HEK293 (cell line): ENCODE measurements at regions not wholly inside any gene's neighbourhood (a gene's known extent, or its start where the extent isn't known, plus 50 kb on each side); places are given as distances from the start of the nearest gene placed in this dataset.

Source experiments
- CTCF ChIA-PET: fragments of 350-600 bp; formaldehyde crosslinking; extraction: SDS; loops from one replicate; lab custom pipeline; 2021; ENCODE audit warnings: antibody characterized with exemption; lab: Yijun Ruan, JAX
- POLR2A ChIA-PET: fragments of 300-600 bp; formaldehyde crosslinking; extraction: SDS; loops from one replicate; lab custom pipeline; 2020; ENCODE audit warnings: antibody characterized with exemption, inconsistent platforms; lab: Yijun Ruan, JAX
- H3K27ac ChIP-seq: fragments of 200-500 bp; sonication (Bioruptor generic); 2 replicates; pipeline ENCODE4 v1.5.1; 2014; ENCODE audit warnings: low read depth, low read length, control low read depth, inconsistent platforms; ENCODE audit errors: extremely low read depth
- H3K36me3 ChIP-seq, 2 experiments: fragments of 200-500 bp in 1 of 2; sonication (Bioruptor generic) in 1 of 2; 1 replicate in 1 of 2; 2 replicates in 1 of 2; pipeline ENCODE4 v1.5.1; 2014 to 2017; ENCODE audit warnings: inconsistent platforms in 2 of 2, low read length in 2 of 2; ENCODE audit not compliant: control insufficient read depth in 2 of 2, insufficient read depth in 1 of 2
- H3K4me1 ChIP-seq: fragments of 200-500 bp; sonication (Bioruptor generic); 2 replicates; pipeline ENCODE4 v1.5.1; 2014; ENCODE audit warnings: mild to moderate bottlenecking, low read length, inconsistent platforms; ENCODE audit not compliant: control insufficient read depth, insufficient read depth
- H3K4me3 ChIP-seq: 2 replicates; pipeline ENCODE4 v1.5.1; 2011; ENCODE audit warnings: low read depth, mild to moderate bottlenecking, control low read depth, low read length, moderate library complexity
- H3K9me3 ChIP-seq: fragments of 200-500 bp; sonication (Bioruptor generic); 2 replicates; pipeline ENCODE4 v1.5.1; 2014; ENCODE audit warnings: low read depth, low read length, inconsistent platforms; ENCODE audit not compliant: control insufficient read depth, insufficient read depth
- GLI4 ChIP-seq: fragments of 450-650 bp; formaldehyde crosslinking; IDR thresholded peaks from 2 replicates; pipeline ENCODE4 v1.5.1; 2016; ENCODE audit warnings: missing biosample characterization, missing genetic modification characterization
- KLF16 ChIP-seq: fragments of 450-650 bp; formaldehyde crosslinking; IDR thresholded peaks from 2 replicates; pipeline ENCODE4 v1.5.1; 2017; ENCODE audit warnings: missing biosample characterization, missing genetic modification characterization
- YY2 ChIP-seq: fragments of 450-650 bp; formaldehyde crosslinking; IDR thresholded peaks from 2 replicates; pipeline ENCODE4 v1.5.1; 2016; ENCODE audit warnings: missing biosample characterization, missing genetic modification characterization
- ZFHX2 ChIP-seq: fragments of 450-650 bp; formaldehyde crosslinking; conservative IDR thresholded peaks from 2 replicates; pipeline ENCODE4 v1.5.1; 2016; ENCODE audit warnings: missing biosample characterization, missing genetic modification characterization
- ZFP69B ChIP-seq: fragments of 450-650 bp; formaldehyde crosslinking; IDR thresholded peaks from 2 replicates; pipeline ENCODE4 v1.5.1; 2016; ENCODE audit warnings: missing biosample characterization, missing genetic modification characterization
- ZNF335 ChIP-seq: fragments of 450-650 bp; formaldehyde crosslinking; conservative IDR thresholded peaks from 2 replicates; pipeline ENCODE4 v1.5.1; 2016; ENCODE audit warnings: missing biosample characterization, missing genetic modification characterization
- ZNF416 ChIP-seq: fragments of 450-650 bp; formaldehyde crosslinking; IDR thresholded peaks from 2 replicates; pipeline ENCODE4 v1.5.1; 2016; ENCODE audit warnings: missing biosample characterization, missing genetic modification characterization
- ZNF585B ChIP-seq: fragments of 450-650 bp; formaldehyde crosslinking; IDR thresholded peaks from 2 replicates; pipeline ENCODE4 v1.5.1; 2016; ENCODE audit warnings: missing biosample characterization, missing genetic modification characterization
- ZNF629 ChIP-seq: fragments of 450-650 bp; formaldehyde crosslinking; IDR thresholded peaks from 2 replicates; pipeline ENCODE4 v1.5.1; 2017; ENCODE audit warnings: missing biosample characterization, missing genetic modification characterization
- ZNF664 ChIP-seq: fragments of 450-650 bp; formaldehyde crosslinking; IDR thresholded peaks from 2 replicates; pipeline ENCODE4 v1.5.1; 2016; ENCODE audit warnings: missing biosample characterization, missing genetic modification characterization
- ZNF670 ChIP-seq: fragments of 450-650 bp; formaldehyde crosslinking; IDR thresholded peaks from 2 replicates; pipeline ENCODE4 v1.5.1; 2016; ENCODE audit warnings: missing biosample characterization, missing genetic modification characterization, low read depth
- ZNF747 ChIP-seq: fragments of 450-650 bp; formaldehyde crosslinking; IDR thresholded peaks from 2 replicates; pipeline ENCODE4 v1.5.1; 2016; ENCODE audit warnings: missing biosample characterization, missing genetic modification characterization
- TF ChIP-seq, protein P1 (sequence below): fragments of 450-650 bp; formaldehyde crosslinking; IDR thresholded peaks from 2 replicates; pipeline ENCODE4 v1.5.1; 2016; ENCODE audit warnings: missing biosample characterization, missing genetic modification characterization
- TF ChIP-seq, protein P2 (sequence below): fragments of 450-650 bp; formaldehyde crosslinking; IDR thresholded peaks from 2 replicates; pipeline ENCODE4 v1.5.1; 2017; ENCODE audit warnings: missing biosample characterization, missing genetic modification characterization
- TF ChIP-seq, protein P3 (sequence below): fragments of 450-650 bp; formaldehyde crosslinking; IDR thresholded peaks from 2 replicates; pipeline ENCODE4 v1.5.1; 2016; ENCODE audit warnings: missing biosample characterization, missing genetic modification characterization
- TF ChIP-seq, protein P4 (sequence below): fragments of 450-650 bp; formaldehyde crosslinking; IDR thresholded peaks from 2 replicates; pipeline ENCODE4; 2016; ENCODE audit warnings: missing biosample characterization, missing genetic modification characterization
- TF ChIP-seq, protein P5 (sequence below): fragments of 450-650 bp; IDR thresholded peaks from 2 replicates; pipeline ENCODE4 v1.5.1; 2018; ENCODE audit warnings: missing biosample characterization, mild to moderate bottlenecking, missing genetic modification characterization
- TF ChIP-seq, protein P6 (sequence below): fragments of 450-650 bp; formaldehyde crosslinking; IDR thresholded peaks from 2 replicates; pipeline ENCODE4 v1.5.1; 2016; ENCODE audit warnings: missing biosample characterization, missing genetic modification characterization
- TF ChIP-seq, protein P7 (sequence below): fragments of 450-650 bp; formaldehyde crosslinking; IDR thresholded peaks from 2 replicates; pipeline ENCODE4 v1.5.1; 2016; ENCODE audit warnings: missing biosample characterization, missing genetic modification characterization

DNA sequence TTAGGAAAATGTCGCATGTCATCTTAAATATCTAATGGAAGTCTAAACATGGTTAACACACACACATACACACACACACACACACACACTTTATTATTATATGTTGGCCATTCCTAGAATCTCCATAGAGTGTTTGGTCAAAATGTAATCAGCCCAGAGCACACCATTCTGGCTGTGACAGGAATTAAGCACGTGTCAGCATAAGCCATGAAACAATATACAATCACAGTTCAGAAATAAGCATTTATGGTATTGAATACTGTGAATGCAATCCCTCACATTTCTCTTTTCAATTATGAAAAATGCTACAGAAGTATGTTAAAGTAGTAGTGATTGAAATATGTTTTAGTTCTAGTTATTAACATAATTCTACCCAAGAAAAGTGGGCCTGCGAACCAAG is 611.6 kb downstream of the PRELID2 start:
- Histone ChIP-seq H3K27ac (no peak overlapping the region), H3K36me3 (no peaks in the 10 kb centered on the region), H3K9me3 (no peaks in the 10 kb centered on the region), H3K4me3 (no peak overlapping the region), H3K4me1 (no peaks in the 10 kb centered on the region)
- TF ChIP-seq GLI4 (tag by site-specific recombination) (no peak), ZFP69B (no peak), ZNF416 (tag by site-specific recombination) (no peak), YY2 (tag by site-specific recombination) (no peak), ZNF629 (no peak), ZNF670 (no peak), KLF16 (tag by site-specific recombination) (no peak), ZFHX2 (tag by site-specific recombination) (no peak), ZNF747 (tag by site-specific recombination) (no peak), ZNF585B (no peak), ZNF664 (no peak), ZNF335 (tag by site-specific recombination) (no peak)
- TF ChIP-seq, protein P1, sequence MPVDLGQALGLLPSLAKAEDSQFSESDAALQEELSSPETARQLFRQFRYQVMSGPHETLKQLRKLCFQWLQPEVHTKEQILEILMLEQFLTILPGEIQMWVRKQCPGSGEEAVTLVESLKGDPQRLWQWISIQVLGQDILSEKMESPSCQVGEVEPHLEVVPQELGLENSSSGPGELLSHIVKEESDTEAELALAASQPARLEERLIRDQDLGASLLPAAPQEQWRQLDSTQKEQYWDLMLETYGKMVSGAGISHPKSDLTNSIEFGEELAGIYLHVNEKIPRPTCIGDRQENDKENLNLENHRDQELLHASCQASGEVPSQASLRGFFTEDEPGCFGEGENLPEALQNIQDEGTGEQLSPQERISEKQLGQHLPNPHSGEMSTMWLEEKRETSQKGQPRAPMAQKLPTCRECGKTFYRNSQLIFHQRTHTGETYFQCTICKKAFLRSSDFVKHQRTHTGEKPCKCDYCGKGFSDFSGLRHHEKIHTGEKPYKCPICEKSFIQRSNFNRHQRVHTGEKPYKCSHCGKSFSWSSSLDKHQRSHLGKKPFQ (tag by site-specific recombination) = no peak
- TF ChIP-seq, protein P2, sequence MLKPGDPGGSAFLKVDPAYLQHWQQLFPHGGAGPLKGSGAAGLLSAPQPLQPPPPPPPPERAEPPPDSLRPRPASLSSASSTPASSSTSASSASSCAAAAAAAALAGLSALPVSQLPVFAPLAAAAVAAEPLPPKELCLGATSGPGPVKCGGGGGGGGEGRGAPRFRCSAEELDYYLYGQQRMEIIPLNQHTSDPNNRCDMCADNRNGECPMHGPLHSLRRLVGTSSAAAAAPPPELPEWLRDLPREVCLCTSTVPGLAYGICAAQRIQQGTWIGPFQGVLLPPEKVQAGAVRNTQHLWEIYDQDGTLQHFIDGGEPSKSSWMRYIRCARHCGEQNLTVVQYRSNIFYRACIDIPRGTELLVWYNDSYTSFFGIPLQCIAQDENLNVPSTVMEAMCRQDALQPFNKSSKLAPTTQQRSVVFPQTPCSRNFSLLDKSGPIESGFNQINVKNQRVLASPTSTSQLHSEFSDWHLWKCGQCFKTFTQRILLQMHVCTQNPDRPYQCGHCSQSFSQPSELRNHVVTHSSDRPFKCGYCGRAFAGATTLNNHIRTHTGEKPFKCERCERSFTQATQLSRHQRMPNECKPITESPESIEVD = no peak
- TF ChIP-seq, protein P3, sequence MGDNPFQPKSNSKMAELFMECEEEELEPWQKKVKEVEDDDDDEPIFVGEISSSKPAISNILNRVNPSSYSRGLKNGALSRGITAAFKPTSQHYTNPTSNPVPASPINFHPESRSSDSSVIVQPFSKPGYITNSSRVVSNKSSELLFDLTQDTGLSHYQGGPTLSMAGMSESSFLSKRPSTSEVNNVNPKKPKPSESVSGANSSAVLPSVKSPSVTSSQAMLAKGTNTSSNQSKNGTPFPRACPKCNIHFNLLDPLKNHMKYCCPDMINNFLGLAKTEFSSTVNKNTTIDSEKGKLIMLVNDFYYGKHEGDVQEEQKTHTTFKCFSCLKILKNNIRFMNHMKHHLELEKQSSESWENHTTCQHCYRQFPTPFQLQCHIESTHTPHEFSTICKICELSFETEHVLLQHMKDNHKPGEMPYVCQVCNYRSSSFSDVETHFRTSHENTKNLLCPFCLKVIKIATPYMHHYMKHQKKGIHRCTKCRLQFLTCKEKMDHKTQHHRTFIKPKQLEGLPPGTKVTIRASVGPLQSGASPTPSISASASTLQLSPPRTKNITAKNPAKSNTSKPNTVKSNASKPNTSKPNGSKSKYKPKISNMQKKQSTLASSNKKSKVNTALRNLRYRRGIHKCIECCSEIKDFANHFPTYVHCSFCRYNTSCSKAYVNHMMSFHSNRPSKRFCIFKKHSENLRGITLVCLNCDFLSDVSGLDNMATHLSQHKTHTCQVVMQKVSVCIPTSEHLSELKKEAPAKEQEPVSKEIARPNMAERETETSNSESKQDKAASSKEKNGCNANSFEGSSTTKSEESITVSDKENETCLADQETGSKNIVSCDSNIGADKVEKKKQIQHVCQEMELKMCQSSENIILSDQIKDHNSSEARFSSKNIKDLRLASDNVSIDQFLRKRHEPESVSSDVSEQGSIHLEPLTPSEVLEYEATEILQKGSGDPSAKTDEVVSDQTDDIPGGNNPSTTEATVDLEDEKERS (tag by site-specific recombination) = no peak
- TF ChIP-seq, protein P4, sequence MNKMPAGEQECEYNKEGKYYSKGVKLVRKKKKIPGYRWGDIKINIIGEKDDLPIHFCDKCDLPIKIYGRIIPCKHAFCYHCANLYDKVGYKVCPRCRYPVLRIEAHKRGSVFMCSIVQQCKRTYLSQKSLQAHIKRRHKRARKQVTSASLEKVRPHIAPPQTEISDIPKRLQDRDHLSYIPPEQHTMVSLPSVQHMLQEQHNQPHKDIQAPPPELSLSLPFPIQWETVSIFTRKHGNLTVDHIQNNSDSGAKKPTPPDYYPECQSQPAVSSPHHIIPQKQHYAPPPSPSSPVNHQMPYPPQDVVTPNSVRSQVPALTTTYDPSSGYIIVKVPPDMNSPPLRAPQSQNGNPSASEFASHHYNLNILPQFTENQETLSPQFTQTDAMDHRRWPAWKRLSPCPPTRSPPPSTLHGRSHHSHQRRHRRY (tag by site-specific recombination) = no peak
- TF ChIP-seq, protein P5, sequence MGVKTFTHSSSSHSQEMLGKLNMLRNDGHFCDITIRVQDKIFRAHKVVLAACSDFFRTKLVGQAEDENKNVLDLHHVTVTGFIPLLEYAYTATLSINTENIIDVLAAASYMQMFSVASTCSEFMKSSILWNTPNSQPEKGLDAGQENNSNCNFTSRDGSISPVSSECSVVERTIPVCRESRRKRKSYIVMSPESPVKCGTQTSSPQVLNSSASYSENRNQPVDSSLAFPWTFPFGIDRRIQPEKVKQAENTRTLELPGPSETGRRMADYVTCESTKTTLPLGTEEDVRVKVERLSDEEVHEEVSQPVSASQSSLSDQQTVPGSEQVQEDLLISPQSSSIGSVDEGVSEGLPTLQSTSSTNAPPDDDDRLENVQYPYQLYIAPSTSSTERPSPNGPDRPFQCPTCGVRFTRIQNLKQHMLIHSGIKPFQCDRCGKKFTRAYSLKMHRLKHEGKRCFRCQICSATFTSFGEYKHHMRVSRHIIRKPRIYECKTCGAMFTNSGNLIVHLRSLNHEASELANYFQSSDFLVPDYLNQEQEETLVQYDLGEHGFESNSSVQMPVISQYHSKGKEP (tag by site-specific recombination) = no peak
- POLR2A ChIA-PET = interaction anchor here (0.7 kb wide), 1 partner anchor 13 kb away, joined by 4 read pairs; no protein-coding TSS in a partner anchor
- CTCF ChIA-PET = no interaction called here

DNA sequence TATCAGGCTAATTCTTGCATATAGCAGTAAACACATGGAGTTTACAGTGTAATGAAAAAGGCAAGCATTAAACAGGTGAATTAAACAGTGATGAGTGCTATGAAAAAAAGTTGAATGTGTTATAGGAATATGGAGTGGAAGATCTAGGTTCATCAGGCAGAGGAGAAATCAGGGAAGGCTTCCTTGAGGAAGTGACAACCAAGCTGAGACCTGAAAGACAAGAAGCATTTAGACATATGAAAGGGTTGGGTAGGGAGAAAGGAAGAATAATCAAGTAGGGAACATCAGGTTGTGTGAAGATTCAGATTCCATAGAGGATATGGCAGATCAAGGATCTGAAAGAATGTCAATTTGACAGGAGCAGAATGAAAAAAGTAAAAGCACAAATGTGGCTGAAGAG is 612.5 kb downstream of the PRELID2 start:
- POLR2A ChIA-PET = no interaction called here
- H3K27ac ChIP-seq = no peak overlapping the region
- H3K9me3 ChIP-seq = no peaks in the 10 kb centered on the region
- CTCF ChIA-PET = no interaction called here
- H3K36me3 ChIP-seq = no peaks in the 10 kb centered on the region
- no peaks in the 10 kb centered on the region for H3K4me1 ChIP-seq
- no peak overlapping the region for H3K4me3 ChIP-seq
- TF ChIP-seq, protein P6, sequence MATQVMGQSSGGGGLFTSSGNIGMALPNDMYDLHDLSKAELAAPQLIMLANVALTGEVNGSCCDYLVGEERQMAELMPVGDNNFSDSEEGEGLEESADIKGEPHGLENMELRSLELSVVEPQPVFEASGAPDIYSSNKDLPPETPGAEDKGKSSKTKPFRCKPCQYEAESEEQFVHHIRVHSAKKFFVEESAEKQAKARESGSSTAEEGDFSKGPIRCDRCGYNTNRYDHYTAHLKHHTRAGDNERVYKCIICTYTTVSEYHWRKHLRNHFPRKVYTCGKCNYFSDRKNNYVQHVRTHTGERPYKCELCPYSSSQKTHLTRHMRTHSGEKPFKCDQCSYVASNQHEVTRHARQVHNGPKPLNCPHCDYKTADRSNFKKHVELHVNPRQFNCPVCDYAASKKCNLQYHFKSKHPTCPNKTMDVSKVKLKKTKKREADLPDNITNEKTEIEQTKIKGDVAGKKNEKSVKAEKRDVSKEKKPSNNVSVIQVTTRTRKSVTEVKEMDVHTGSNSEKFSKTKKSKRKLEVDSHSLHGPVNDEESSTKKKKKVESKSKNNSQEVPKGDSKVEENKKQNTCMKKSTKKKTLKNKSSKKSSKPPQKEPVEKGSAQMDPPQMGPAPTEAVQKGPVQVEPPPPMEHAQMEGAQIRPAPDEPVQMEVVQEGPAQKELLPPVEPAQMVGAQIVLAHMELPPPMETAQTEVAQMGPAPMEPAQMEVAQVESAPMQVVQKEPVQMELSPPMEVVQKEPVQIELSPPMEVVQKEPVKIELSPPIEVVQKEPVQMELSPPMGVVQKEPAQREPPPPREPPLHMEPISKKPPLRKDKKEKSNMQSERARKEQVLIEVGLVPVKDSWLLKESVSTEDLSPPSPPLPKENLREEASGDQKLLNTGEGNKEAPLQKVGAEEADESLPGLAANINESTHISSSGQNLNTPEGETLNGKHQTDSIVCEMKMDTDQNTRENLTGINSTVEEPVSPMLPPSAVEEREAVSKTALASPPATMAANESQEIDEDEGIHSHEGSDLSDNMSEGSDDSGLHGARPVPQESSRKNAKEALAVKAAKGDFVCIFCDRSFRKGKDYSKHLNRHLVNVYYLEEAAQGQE (tag by site-specific recombination) = no peak
- TF ChIP-seq ZNF416 (tag by site-specific recombination) = no peak
- TF ChIP-seq, protein P7, sequence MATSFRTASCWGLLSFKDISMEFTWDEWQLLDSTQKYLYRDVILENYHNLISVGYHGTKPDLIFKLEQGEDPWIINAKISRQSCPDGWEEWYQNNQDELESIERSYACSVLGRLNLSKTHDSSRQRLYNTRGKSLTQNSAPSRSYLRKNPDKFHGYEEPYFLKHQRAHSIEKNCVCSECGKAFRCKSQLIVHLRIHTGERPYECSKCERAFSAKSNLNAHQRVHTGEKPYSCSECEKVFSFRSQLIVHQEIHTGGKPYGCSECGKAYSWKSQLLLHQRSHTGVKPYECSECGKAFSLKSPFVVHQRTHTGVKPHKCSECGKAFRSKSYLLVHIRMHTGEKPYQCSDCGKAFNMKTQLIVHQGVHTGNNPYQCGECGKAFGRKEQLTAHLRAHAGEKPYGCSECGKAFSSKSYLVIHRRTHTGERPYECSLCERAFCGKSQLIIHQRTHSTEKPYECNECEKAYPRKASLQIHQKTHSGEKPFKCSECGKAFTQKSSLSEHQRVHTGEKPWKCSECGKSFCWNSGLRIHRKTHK = no peak
- no peak for TF ChIP-seq KLF16 (tag by site-specific recombination)
